Gastroesophageal sphincter (tissue), 4 donors: ENCODE measurements at regions not wholly inside any gene's neighbourhood (a gene's known extent, or its start where the extent isn't known, plus 50 kb on each side); places are given as distances from the start of the nearest gene placed in this dataset.

Experiments
- ATAC-seq: fragments of 150-250 bp; one replicate; pipeline ENCODE4 v1.9.1; 2016; ENCODE audit warnings: mild to moderate bottlenecking, moderate library complexity
- H3K27ac ChIP-seq, 4 donors: fragments of 200-600 bp; sonication (generic) in 3 of 4; 1 replicate in 3 of 4; 2 replicates in 1 of 4; pipeline ENCODE4 v1.5.1; 2016 to 2019
- H3K27me3 ChIP-seq: fragments of 200-600 bp; sonication (generic); one replicate; pipeline ENCODE4 v1.5.1; 2019
- H3K36me3 ChIP-seq, 2 donors: fragments of 200-600 bp; sonication (generic); one replicate each; pipeline ENCODE4 v1.5.1; 2019; ENCODE audit warnings: control low read depth in 1 of 2
- H3K4me1 ChIP-seq, 3 donors: fragments of 200-600 bp; sonication (generic); 1 replicate in 2 of 3; 2 replicates in 1 of 3; pipeline ENCODE4 v1.5.1; 2016 to 2019; ENCODE audit warnings: control low read depth in 2 of 3
- H3K4me3 ChIP-seq, 2 donors: fragments of 200-600 bp; sonication (generic); one replicate each; pipeline ENCODE4 v1.5.1; 2019; ENCODE audit warnings: mild to moderate bottlenecking in 1 of 2, moderate library complexity in 1 of 2
- H3K9me3 ChIP-seq, 3 donors: fragments of 200-600 bp; sonication (generic); one replicate each; pipeline ENCODE4 v1.5.1; 2017 to 2019; ENCODE audit warnings: control low read depth in 2 of 3
- EP300 ChIP-seq: sonication (generic); formaldehyde crosslinking; IDR thresholded peaks from one replicate; pipeline ENCODE4 v1.6.1; 2017; ENCODE audit warnings: antibody characterized with exemption, mild to moderate bottlenecking
- POLR2A ChIP-seq, 2 donors: fragments of 450-650 bp; IDR thresholded peaks; one replicate each; pipeline ENCODE4 v1.6.1; 2017; ENCODE audit warnings: antibody characterized with exemption in 2 of 2, mild to moderate bottlenecking in 2 of 2, moderate library complexity in 1 of 2
- POLR2AphosphoS5 ChIP-seq: sonication (generic); formaldehyde crosslinking; IDR thresholded peaks from one replicate; pipeline ENCODE4 v1.6.1; 2017; ENCODE audit warnings: antibody characterized with exemption
- WGBS, 2 donors: methylation state at CpG; one replicate each; pipeline ENCODE4 v1.1.5; 2018; ENCODE audit warnings: low coverage in 1 of 2; 5-methylcytosine and 5-hydroxymethylcytosine counted together
- TF ChIP-seq, protein P1 (sequence below), 4 experiments: fragments of 200-600 bp in 2 of 4; fragments of 450-650 bp in 2 of 4; sonication (generic) in 1 of 4; IDR thresholded peaks; one replicate each; pipeline ENCODE4 v1.5.1; 2017 to 2019; ENCODE audit warnings: antibody characterized with exemption in 4 of 4, mild to moderate bottlenecking in 2 of 4, moderate library complexity in 2 of 4

- WGBS, 2 donors, result 43 to 62% methylated on average over 1 of the region's 1 CpG
- Histone ChIP-seq H3K4me1 (no peaks in the 10 kb centered on the region), H3K4me3 (no peak overlapping the region), H3K9me3 (no peaks in the 10 kb centered on the region), H3K36me3 (no peaks in the 10 kb centered on the region), H3K27me3 (no peaks in the 10 kb centered on the region), H3K27ac (no peak overlapping the region)
- ATAC-seq, result no peak
- TF ChIP-seq POLR2AphosphoS5 (no peak), POLR2A (IDR thresholded peaks at IDR 0.05) (no peak), EP300 (no peak)
- TF ChIP-seq, protein P1, sequence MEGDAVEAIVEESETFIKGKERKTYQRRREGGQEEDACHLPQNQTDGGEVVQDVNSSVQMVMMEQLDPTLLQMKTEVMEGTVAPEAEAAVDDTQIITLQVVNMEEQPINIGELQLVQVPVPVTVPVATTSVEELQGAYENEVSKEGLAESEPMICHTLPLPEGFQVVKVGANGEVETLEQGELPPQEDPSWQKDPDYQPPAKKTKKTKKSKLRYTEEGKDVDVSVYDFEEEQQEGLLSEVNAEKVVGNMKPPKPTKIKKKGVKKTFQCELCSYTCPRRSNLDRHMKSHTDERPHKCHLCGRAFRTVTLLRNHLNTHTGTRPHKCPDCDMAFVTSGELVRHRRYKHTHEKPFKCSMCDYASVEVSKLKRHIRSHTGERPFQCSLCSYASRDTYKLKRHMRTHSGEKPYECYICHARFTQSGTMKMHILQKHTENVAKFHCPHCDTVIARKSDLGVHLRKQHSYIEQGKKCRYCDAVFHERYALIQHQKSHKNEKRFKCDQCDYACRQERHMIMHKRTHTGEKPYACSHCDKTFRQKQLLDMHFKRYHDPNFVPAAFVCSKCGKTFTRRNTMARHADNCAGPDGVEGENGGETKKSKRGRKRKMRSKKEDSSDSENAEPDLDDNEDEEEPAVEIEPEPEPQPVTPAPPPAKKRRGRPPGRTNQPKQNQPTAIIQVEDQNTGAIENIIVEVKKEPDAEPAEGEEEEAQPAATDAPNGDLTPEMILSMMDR (IDR thresholded peaks at IDR 0.05), result no peak
These were observed 512.4 kb upstream of the ATXN8OS start for GRCh38 chr13:69595181-69595580.

GRCh38 chr13:69591437-69591836 is 516.2 kb upstream of the ATXN8OS start:
- ATAC-seq, result no peak
- TF ChIP-seq POLR2A (IDR thresholded peaks at IDR 0.05) (no peak), POLR2AphosphoS5 (no peak), EP300 (no peak)
- TF ChIP-seq, protein P1 (IDR thresholded peaks at IDR 0.05), result no peak
- H3K36me3 ChIP-seq, result no peaks in the 10 kb centered on the region
- H3K9me3 ChIP-seq, result no peaks in the 10 kb centered on the region
- WGBS, 2 donors, result 31 to 37% methylated on average over 2 of the region's 2 CpGs
- no peak overlapping the region for H3K27ac ChIP-seq
- no peaks in the 10 kb centered on the region for H3K4me1 ChIP-seq
- no peak overlapping the region for H3K4me3 ChIP-seq
- H3K27me3 ChIP-seq, result no peaks in the 10 kb centered on the region

GRCh38 chr13:69589531-69590235 is 517.9 kb upstream of the ATXN8OS start:
- 71 to 83% methylated on average over 5 of the region's 5 CpGs for WGBS, 2 donors
- no peaks in the 10 kb centered on the region for H3K9me3 ChIP-seq
- H3K27ac ChIP-seq, result no peak overlapping the region
- ATAC-seq, result no peak
- H3K27me3 ChIP-seq, result no peaks in the 10 kb centered on the region
- H3K36me3 ChIP-seq, result no peaks in the 10 kb centered on the region
- H3K4me3 ChIP-seq, result no peak overlapping the region
- no peak for TF ChIP-seq POLR2A (IDR thresholded peaks at IDR 0.05)
- TF ChIP-seq, protein P1 (IDR thresholded peaks at IDR 0.05), result no peak
- no peak for TF ChIP-seq POLR2AphosphoS5
- no peak for TF ChIP-seq EP300
- no peaks in the 10 kb centered on the region for H3K4me1 ChIP-seq

DNA sequence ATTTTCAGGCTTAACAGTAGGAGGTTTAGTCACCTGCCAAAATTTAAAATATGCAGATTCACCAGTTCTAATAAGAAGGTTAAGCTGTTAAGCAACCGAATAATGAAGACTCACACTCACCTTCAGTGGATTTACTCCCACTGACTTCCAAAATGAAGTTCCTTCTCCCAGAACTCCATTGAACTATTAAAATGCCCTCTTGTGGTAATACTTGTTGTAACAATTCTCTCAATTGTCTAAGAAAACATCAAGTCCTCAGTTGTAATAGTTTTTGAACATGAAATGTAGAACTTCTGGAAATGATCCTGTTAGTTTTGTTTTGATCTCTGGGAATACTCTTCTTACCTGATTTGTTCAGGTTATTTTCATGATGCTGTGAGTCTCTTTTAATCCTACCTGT is 522.0 kb upstream of the ATXN8OS start:
- no peak for ATAC-seq
- Histone ChIP-seq H3K4me1 (no peaks in the 10 kb centered on the region), H3K27me3 (no peaks in the 10 kb centered on the region), H3K36me3 (no peaks in the 10 kb centered on the region), H3K9me3 (no peaks in the 10 kb centered on the region), H3K4me3 (no peak overlapping the region), H3K27ac (no peak overlapping the region)
- TF ChIP-seq EP300, result no peak
- TF ChIP-seq POLR2A (IDR thresholded peaks at IDR 0.05), result no peak
- no peak for TF ChIP-seq POLR2AphosphoS5
- TF ChIP-seq, protein P1 (IDR thresholded peaks at IDR 0.05), result no peak
- 92 to 100% methylated on average over 1 of the region's 1 CpG for WGBS, 2 donors

GRCh38 chr13:69580255-69580654 is 527.4 kb upstream of the ATXN8OS start:
- Histone ChIP-seq H3K4me1 (no peaks in the 10 kb centered on the region), H3K36me3 (no peaks in the 10 kb centered on the region), H3K9me3 (peaks cover 0 to 4% (median 0%) of the 10 kb centered on the region in 3 donors), H3K27ac (no peak overlapping the region), H3K27me3 (no peaks in the 10 kb centered on the region), H3K4me3 (no peak overlapping the region)
- TF ChIP-seq POLR2AphosphoS5, result no peak
- no peak for TF ChIP-seq POLR2A (IDR thresholded peaks at IDR 0.05)
- TF ChIP-seq, protein P1 (IDR thresholded peaks at IDR 0.05), result no peak
- TF ChIP-seq EP300, result no peak
- WGBS, 2 donors, result 65 to 77% methylated on average over 3 of the region's 3 CpGs
- ATAC-seq, result no peak
